ENCODE measurements at regions not wholly inside any gene's neighbourhood (a gene's known extent, or its start where the extent isn't known, plus 50 kb on each side); places are given as distances from the start of the nearest gene placed in this dataset.

GRCh38 chr10:105675333-105675732, 1034.2 kb downstream of the SORCS3 start:
- no peak for TF ChIP-seq CTCF (conservative IDR thresholded peaks at IDR 0.05; ENCODE audit: low read depth in 2 of 2)
- TF ChIP-seq POLR2AphosphoS5 (IDR thresholded peaks at IDR 0.05; ENCODE audit: low read depth): no peak
- TF ChIP-seq NANOG (IDR thresholded peaks at IDR 0.05; ENCODE audit: borderline replicate concordance): no peak
- no peak for TF ChIP-seq REST (IDR thresholded peaks at IDR 0.05; ENCODE audit: unreplicated experiment)
- TF ChIP-seq EZH2 (IDR thresholded peaks at IDR 0.05; ENCODE audit: low read depth, unreplicated experiment): no peak
- no peak for TF ChIP-seq EZH2phosphoT487 (IDR thresholded peaks at IDR 0.05; ENCODE audit: unreplicated experiment)
- TF ChIP-seq ETS1 (IDR thresholded peaks at IDR 0.05): no peak
- TF ChIP-seq STAT1 (IDR thresholded peaks at IDR 0.05; ENCODE audit: unreplicated experiment): no peak
- TF ChIP-seq JUNB (IDR thresholded peaks at IDR 0.05; ENCODE audit: unreplicated experiment): no peak

Measured in GM23338 (cell line).